ENCODE measurements at regions not wholly inside any gene's neighbourhood (a gene's known extent, or its start where the extent isn't known, plus 50 kb on each side); places are given as distances from the start of the nearest gene placed in this dataset.

DNA sequence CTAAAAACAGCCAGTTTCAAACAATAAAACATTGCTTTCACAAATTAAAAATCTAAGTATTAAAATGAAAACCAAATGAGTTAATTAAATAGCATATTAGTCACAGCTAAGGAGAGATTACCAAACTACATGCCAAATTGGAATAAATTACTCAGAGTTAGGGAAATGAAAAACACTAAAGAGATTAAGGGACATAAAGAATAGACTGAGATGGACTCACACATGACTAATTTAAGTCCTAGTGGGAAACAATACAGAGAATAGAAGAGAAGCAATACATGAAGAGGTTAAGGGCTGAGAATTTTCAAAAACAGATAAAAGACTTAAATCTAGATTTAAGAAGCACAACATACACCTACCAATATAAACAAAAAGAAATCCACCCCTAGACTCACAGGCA, 110.6 kb downstream of the ZFAND4 start:
- Histone ChIP-seq H3K9ac (ENCODE audit: insufficient read depth in 1 of 2, low read depth in 2 of 2, low read length in 2 of 2) (no peak overlapping the region), H3K9me3 (replicated peaks; ENCODE audit: control insufficient read depth, insufficient read depth, low read depth, low read length) (no peaks in the 10 kb centered on the region), H3K36me3 (ENCODE audit: control insufficient read depth, insufficient read depth, low read length) (peaks cover 6% of the 10 kb centered on the region; the same call in 2 of the 3 replicates), H3K4me3 (no peak overlapping the region), H3K27me3 (ENCODE audit: control insufficient read depth in 2 of 2, insufficient read depth in 2 of 2, low read length in 2 of 2) (no peaks in the 10 kb centered on the region), H3K27ac (ENCODE audit: extremely low read depth, low read depth, low read length) (no peak overlapping the region), H2AFZ (ENCODE audit: low read depth, low read length) (no peak overlapping the region), H3K4me1 (replicated peaks in 1 of 2; ENCODE audit: control insufficient read depth in 2 of 2, insufficient read depth in 2 of 2, low read length in 2 of 2) (peaks cover 0 to 15% of the 10 kb centered on the region in 2 experiments; a peak in 4 of 5 replicates), H3K79me2 (ENCODE audit: control insufficient read depth, insufficient read depth, low read length) (peaks cover 36% of the 10 kb centered on the region), H4K20me1 (replicated peaks; ENCODE audit: control insufficient read depth, insufficient read depth, low read length) (no peaks in the 10 kb centered on the region), H3K9me1 (ENCODE audit: control insufficient read depth, insufficient read depth, low read length) (no peaks in the 10 kb centered on the region), H3K4me2 (ENCODE audit: insufficient read depth, low read length) (no peak overlapping the region)
- POLR2A ChIA-PET: interaction anchor here (1.5 kb wide), 1 partner anchor 11 kb away, joined by 6 read pairs; no protein-coding TSS in a partner anchor
- CTCF ChIA-PET (ENCODE audit: low intra/inter-chr PET ratio): no interaction called here
- FAIRE-seq (no peak), DNase-seq (ENCODE audit: extremely low read depth in 1 of 4, low spot score in 3 of 4) (no peak), ATAC-seq (no peak)
- intact Hi-C loops (cut with micrococcal nuclease) (no loop called here), in situ Hi-C loops (cut with MboI) (no loop called here)
- no TSS peak for BruUV-seq (replicated peaks)
- no peak for TF ChIP-seq KAT8 (IDR thresholded peaks at IDR 0.05; ENCODE audit: low read depth)
- TF ChIP-seq ZNF717 (CRISPR knock-in tag; IDR thresholded peaks at IDR 0.05): no peak
- TF ChIP-seq, protein P1, sequence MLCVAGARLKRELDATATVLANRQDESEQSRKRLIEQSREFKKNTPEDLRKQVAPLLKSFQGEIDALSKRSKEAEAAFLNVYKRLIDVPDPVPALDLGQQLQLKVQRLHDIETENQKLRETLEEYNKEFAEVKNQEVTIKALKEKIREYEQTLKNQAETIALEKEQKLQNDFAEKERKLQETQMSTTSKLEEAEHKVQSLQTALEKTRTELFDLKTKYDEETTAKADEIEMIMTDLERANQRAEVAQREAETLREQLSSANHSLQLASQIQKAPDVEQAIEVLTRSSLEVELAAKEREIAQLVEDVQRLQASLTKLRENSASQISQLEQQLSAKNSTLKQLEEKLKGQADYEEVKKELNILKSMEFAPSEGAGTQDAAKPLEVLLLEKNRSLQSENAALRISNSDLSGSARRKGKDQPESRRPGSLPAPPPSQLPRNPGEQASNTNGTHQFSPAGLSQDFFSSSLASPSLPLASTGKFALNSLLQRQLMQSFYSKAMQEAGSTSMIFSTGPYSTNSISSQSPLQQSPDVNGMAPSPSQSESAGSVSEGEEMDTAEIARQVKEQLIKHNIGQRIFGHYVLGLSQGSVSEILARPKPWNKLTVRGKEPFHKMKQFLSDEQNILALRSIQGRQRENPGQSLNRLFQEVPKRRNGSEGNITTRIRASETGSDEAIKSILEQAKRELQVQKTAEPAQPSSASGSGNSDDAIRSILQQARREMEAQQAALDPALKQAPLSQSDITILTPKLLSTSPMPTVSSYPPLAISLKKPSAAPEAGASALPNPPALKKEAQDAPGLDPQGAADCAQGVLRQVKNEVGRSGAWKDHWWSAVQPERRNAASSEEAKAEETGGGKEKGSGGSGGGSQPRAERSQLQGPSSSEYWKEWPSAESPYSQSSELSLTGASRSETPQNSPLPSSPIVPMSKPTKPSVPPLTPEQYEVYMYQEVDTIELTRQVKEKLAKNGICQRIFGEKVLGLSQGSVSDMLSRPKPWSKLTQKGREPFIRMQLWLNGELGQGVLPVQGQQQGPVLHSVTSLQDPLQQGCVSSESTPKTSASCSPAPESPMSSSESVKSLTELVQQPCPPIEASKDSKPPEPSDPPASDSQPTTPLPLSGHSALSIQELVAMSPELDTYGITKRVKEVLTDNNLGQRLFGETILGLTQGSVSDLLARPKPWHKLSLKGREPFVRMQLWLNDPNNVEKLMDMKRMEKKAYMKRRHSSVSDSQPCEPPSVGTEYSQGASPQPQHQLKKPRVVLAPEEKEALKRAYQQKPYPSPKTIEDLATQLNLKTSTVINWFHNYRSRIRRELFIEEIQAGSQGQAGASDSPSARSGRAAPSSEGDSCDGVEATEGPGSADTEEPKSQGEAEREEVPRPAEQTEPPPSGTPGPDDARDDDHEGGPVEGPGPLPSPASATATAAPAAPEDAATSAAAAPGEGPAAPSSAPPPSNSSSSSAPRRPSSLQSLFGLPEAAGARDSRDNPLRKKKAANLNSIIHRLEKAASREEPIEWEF (CRISPR knock-in tag; IDR thresholded peaks at IDR 0.05): no peak
- TF ChIP-seq PTBP1 (IDR thresholded peaks at IDR 0.05; ENCODE audit: low read depth, low read length): no peak
- TF ChIP-seq SMARCA4 (IDR thresholded peaks at IDR 0.05): no peak
- no peak for TF ChIP-seq RBM17 (IDR thresholded peaks at IDR 0.05; ENCODE audit: borderline replicate concordance, low read depth, low read length)
- TF ChIP-seq SMARCB1 (IDR thresholded peaks at IDR 0.05; ENCODE audit: insufficient read length, low read depth): no peak

All from K562 (cell line).